Sigmoid colon (tissue), 6 donors: ENCODE measurements at regions not wholly inside any gene's neighbourhood (a gene's known extent, or its start where the extent isn't known, plus 50 kb on each side); places are given as distances from the start of the nearest gene placed in this dataset.

Experiments
- DNase-seq: peaks from one replicate; pipeline ENCODE4 v3.0.0-alpha.2; 2019
- H3K27ac ChIP-seq, 4 donors: fragments of 200-600 bp; sonication (generic); one replicate each; pipeline ENCODE4 v1.5.1; 2016 to 2019; ENCODE audit warnings: mild to moderate bottlenecking in 1 of 4
- H3K27me3 ChIP-seq, 3 donors: fragments of 200-600 bp; sonication (generic); one replicate each; pipeline ENCODE4 v1.5.1; 2019; ENCODE audit warnings: mild to moderate bottlenecking in 1 of 3
- H3K36me3 ChIP-seq, 4 donors: fragments of 200-600 bp; sonication (generic); one replicate each; pipeline ENCODE4 v1.5.1; 2016 to 2019
- H3K4me1 ChIP-seq, 4 donors: fragments of 200-600 bp; sonication (generic); one replicate each; pipeline ENCODE4 v1.5.1; 2017 to 2019
- H3K4me3 ChIP-seq, 4 donors: fragments of 200-600 bp; sonication (generic); one replicate each; pipeline ENCODE4 v1.5.1; 2017 to 2019; ENCODE audit warnings: mild to moderate bottlenecking in 2 of 4, moderate library complexity in 1 of 4
- H3K9me3 ChIP-seq, 4 donors: fragments of 200-600 bp in 3 of 4; sonication (generic) in 3 of 4; one replicate each; pipeline versions ENCODE4 v1.5.1 to v1.6.1; 2013 to 2019
- CTCF ChIP-seq, 4 experiments: fragments of 450-650 bp in 3 of 4; fragments of 200-600 bp in 1 of 4; IDR thresholded peaks; one replicate each; pipeline ENCODE4 v1.5.1; 2016 to 2019; ENCODE audit warnings: antibody characterized with exemption in 4 of 4, mild to moderate bottlenecking in 3 of 4, moderate library complexity in 2 of 4
- EP300 ChIP-seq, 4 donors: sonication (generic); formaldehyde crosslinking; IDR thresholded peaks; one replicate each; pipeline ENCODE4 v1.6.1; 2017; ENCODE audit warnings: antibody characterized with exemption in 4 of 4
- POLR2A ChIP-seq, 2 donors: fragments of 450-650 bp; IDR thresholded peaks; one replicate each; pipeline ENCODE4 v1.6.1; 2016; ENCODE audit warnings: antibody characterized with exemption in 2 of 2, mild to moderate bottlenecking in 2 of 2, moderate library complexity in 2 of 2
- POLR2AphosphoS5 ChIP-seq, 4 donors: sonication (generic); formaldehyde crosslinking; IDR thresholded peaks; one replicate each; pipeline ENCODE4 v1.6.1; 2017; ENCODE audit warnings: antibody characterized with exemption in 4 of 4
- WGBS, 2 donors: extraction: QIAGEN DNeasy Blood & Tissue Kit; methylation state at CpG; one replicate each; pipeline ENCODE4 v1.1.7; 2013; 5-methylcytosine and 5-hydroxymethylcytosine counted together
- intact Hi-C: fragments of 100-400 bp; cut with DNase I; formaldehyde crosslinking; loops from one replicate; pipeline ENCODE4 v1.15.1; 2023
- donor health status: healthy with polysubstance abuse.
- donor health status: healthy.

GRCh38 chr7:125899577-125899976 lies 970.0 kb upstream of the POT1 start:
- Histone ChIP-seq H3K27me3 (no peaks in the 10 kb centered on the region), H3K27ac (no peak overlapping the region), H3K4me1 (no peaks in the 10 kb centered on the region), H3K9me3 (no peaks in the 10 kb centered on the region), H3K4me3 (no peak overlapping the region), H3K36me3 (no peaks in the 10 kb centered on the region)
- no peak for TF ChIP-seq POLR2AphosphoS5 (IDR thresholded peaks at IDR 0.05)
- no peak for TF ChIP-seq CTCF (IDR thresholded peaks at IDR 0.05)
- no peak for TF ChIP-seq EP300 (IDR thresholded peaks at IDR 0.05)
- no peak for TF ChIP-seq POLR2A (IDR thresholded peaks at IDR 0.05)
- DNase-seq = no peak
- intact Hi-C loops = no loop called here
- WGBS, 2 donors = 91 to 93% methylated on average over 1 of the region's 1 CpG

GRCh38 chr7:125892434-125892833 lies 962.8 kb upstream of the POT1 start:
- Histone ChIP-seq H3K9me3 (no peaks in the 10 kb centered on the region), H3K27me3 (no peaks in the 10 kb centered on the region), H3K36me3 (no peaks in the 10 kb centered on the region), H3K4me3 (no peak overlapping the region), H3K4me1 (no peaks in the 10 kb centered on the region), H3K27ac (no peak overlapping the region)
- WGBS, 2 donors = 76 to 77% methylated on average over 1 of the region's 1 CpG
- TF ChIP-seq POLR2AphosphoS5 (IDR thresholded peaks at IDR 0.05) (no peak), POLR2A (IDR thresholded peaks at IDR 0.05) (no peak)
- intact Hi-C loops = no loop called here
- no peak for DNase-seq

- intact Hi-C loops = no loop called here
- Histone ChIP-seq H3K4me3 (no peak overlapping the region), H3K9me3 (no peaks in the 10 kb centered on the region), H3K27me3 (no peaks in the 10 kb centered on the region), H3K36me3 (no peaks in the 10 kb centered on the region), H3K4me1 (no peaks in the 10 kb centered on the region), H3K27ac (no peak overlapping the region)
- no peak for TF ChIP-seq POLR2A (IDR thresholded peaks at IDR 0.05)
- TF ChIP-seq EP300 (IDR thresholded peaks at IDR 0.05) = no peak
- no peak for TF ChIP-seq POLR2AphosphoS5 (IDR thresholded peaks at IDR 0.05)
- TF ChIP-seq CTCF (IDR thresholded peaks at IDR 0.05) = no peak
- 63 to 67% methylated on average over 6 of the region's 6 CpGs for WGBS, 2 donors
- no peak for DNase-seq
Observed at GRCh38 chr7:125878988-125879387, 949.4 kb upstream of the POT1 start.

- Histone ChIP-seq H3K4me1 (no peaks in the 10 kb centered on the region), H3K36me3 (no peaks in the 10 kb centered on the region), H3K4me3 (no peak overlapping the region), H3K9me3 (no peaks in the 10 kb centered on the region), H3K27me3 (no peaks in the 10 kb centered on the region), H3K27ac (no peak overlapping the region)
- intact Hi-C loops = no loop called here
- DNase-seq = no peak
- TF ChIP-seq POLR2AphosphoS5 (IDR thresholded peaks at IDR 0.05) (no peak), POLR2A (IDR thresholded peaks at IDR 0.05) (no peak), CTCF (IDR thresholded peaks at IDR 0.05) (no peak), EP300 (IDR thresholded peaks at IDR 0.05) (no peak)
- WGBS, 2 donors = 78 to 89% methylated on average over 2 of the region's 2 CpGs
Observed at GRCh38 chr7:125878235-125878956, 948.8 kb upstream of the POT1 start.

GRCh38 chr7:125877246-125877645 lies 947.6 kb upstream of the POT1 start:
- intact Hi-C loops = no loop called here
- WGBS, 2 donors = 65 to 86% methylated on average over 2 of the region's 2 CpGs
- TF ChIP-seq POLR2AphosphoS5 (IDR thresholded peaks at IDR 0.05) (no peak), EP300 (IDR thresholded peaks at IDR 0.05) (no peak), CTCF (IDR thresholded peaks at IDR 0.05) (no peak), POLR2A (IDR thresholded peaks at IDR 0.05) (no peak)
- Histone ChIP-seq H3K4me3 (no peak overlapping the region), H3K27ac (no peak overlapping the region), H3K27me3 (no peaks in the 10 kb centered on the region), H3K36me3 (no peaks in the 10 kb centered on the region), H3K9me3 (no peaks in the 10 kb centered on the region), H3K4me1 (no peaks in the 10 kb centered on the region)
- DNase-seq = no peak
